ENCODE measurements at regions not wholly inside any gene's neighbourhood (a gene's known extent, or its start where the extent isn't known, plus 50 kb on each side); places are given as distances from the start of the nearest gene placed in this dataset.

GRCh38 chr2:23302591-23302990 is 82.4 kb upstream of the KLHL29 start:
- Histone ChIP-seq H4K8ac (ENCODE audit: low read depth in 2 of 2, low read length in 2 of 2) (no peak overlapping the region), H2AK5ac (ENCODE audit: low read depth, low read length) (no peak overlapping the region), H4K20me1 (ENCODE audit: insufficient read depth, low read length) (no peaks in the 10 kb centered on the region), H2BK15ac (ENCODE audit: low read depth, low read length) (no peak overlapping the region), H3K27me3 (ENCODE audit: control insufficient read depth, insufficient read depth, low read length) (peaks cover 11% of the 10 kb centered on the region), H3K14ac (replicated peaks; ENCODE audit: low read depth, low read length) (no peak overlapping the region), H3K4me3 (ENCODE audit: insufficient read depth, low read depth, low read length) (no peak overlapping the region), H3K79me1 (ENCODE audit: low read depth in 1 of 2, low read length in 2 of 2) (no peaks in the 10 kb centered on the region), H3K27ac (ENCODE audit: insufficient read depth, low read length) (no peak overlapping the region), H3K56ac (ENCODE audit: extremely low read depth, insufficient read depth, low read length) (no peak overlapping the region), H2AFZ (replicated peaks; ENCODE audit: low read length, poor library complexity) (no peak overlapping the region), H3K4ac (ENCODE audit: low read depth, low read length) (no peak overlapping the region), H3K9me3 (ENCODE audit: control insufficient read depth, insufficient read depth, low read length) (no peaks in the 10 kb centered on the region), H2BK20ac (ENCODE audit: low read depth, low read length) (no peak overlapping the region), H3K36me3 (ENCODE audit: control insufficient read depth, insufficient read depth, low read length) (no peaks in the 10 kb centered on the region), H3K9me1 (ENCODE audit: insufficient read depth, low read length) (no peaks in the 10 kb centered on the region), H2AK9ac (replicated peaks; ENCODE audit: low read depth, low read length, poor library complexity) (no peak overlapping the region), H3K4me1 (ENCODE audit: control insufficient read depth, insufficient read depth, low read length) (peaks cover 1% of the 10 kb centered on the region; the same call in 1 of the 2 replicates), H2BK120ac (ENCODE audit: low read depth, low read length) (no peak overlapping the region), H3K9ac (ENCODE audit: low read depth, low read length) (no peak overlapping the region), H4K5ac (ENCODE audit: low read depth, low read length) (no peak overlapping the region), H3K4me2 (ENCODE audit: low read depth, low read length) (no peak overlapping the region), H3K23ac (ENCODE audit: low read depth, low read length) (no peak overlapping the region), H3K18ac (ENCODE audit: low read depth, low read length) (no peak overlapping the region), H4K91ac (ENCODE audit: insufficient read depth, low read depth, low read length) (no peak overlapping the region), H2BK5ac (ENCODE audit: low read depth, low read length, poor library complexity, severe bottlenecking) (no peak overlapping the region)
- dilution Hi-C loops (cut with HindIII; ENCODE audit: low sequenced_read_pairs, unreplicated experiment), result no loop called here
- DNase-seq (no peak), ATAC-seq (ENCODE audit: low read depth) (no peak)
- ChIA-PET POLR2A (ENCODE audit: unreplicated experiment) (no interaction called here), CTCF (no interaction called here)
- BruUV-seq (replicated peaks), result no TSS peak
- TF ChIP-seq RAD21 (IDR thresholded peaks at IDR 0.05; ENCODE audit: low read length), result no peak
- TF ChIP-seq CEBPB (IDR thresholded peaks at IDR 0.05; ENCODE audit: low read depth, low read length), result no peak
- no peak for TF ChIP-seq RFX5 (IDR thresholded peaks at IDR 0.05; ENCODE audit: low read depth, low read length)
- no peak for TF ChIP-seq BHLHE40 (IDR thresholded peaks at IDR 0.05; ENCODE audit: low read depth, low read length)
- intact Hi-C loops (cut with micrococcal nuclease), result no loop called here
- in situ Hi-C loops (cut with MboI; ENCODE audit: low sequenced_read_pairs), result no loop called here

Measured in IMR-90 (cell line).